ENCODE measurements at regions not wholly inside any gene's neighbourhood (a gene's known extent, or its start where the extent isn't known, plus 50 kb on each side); places are given as distances from the start of the nearest gene placed in this dataset.

DNA sequence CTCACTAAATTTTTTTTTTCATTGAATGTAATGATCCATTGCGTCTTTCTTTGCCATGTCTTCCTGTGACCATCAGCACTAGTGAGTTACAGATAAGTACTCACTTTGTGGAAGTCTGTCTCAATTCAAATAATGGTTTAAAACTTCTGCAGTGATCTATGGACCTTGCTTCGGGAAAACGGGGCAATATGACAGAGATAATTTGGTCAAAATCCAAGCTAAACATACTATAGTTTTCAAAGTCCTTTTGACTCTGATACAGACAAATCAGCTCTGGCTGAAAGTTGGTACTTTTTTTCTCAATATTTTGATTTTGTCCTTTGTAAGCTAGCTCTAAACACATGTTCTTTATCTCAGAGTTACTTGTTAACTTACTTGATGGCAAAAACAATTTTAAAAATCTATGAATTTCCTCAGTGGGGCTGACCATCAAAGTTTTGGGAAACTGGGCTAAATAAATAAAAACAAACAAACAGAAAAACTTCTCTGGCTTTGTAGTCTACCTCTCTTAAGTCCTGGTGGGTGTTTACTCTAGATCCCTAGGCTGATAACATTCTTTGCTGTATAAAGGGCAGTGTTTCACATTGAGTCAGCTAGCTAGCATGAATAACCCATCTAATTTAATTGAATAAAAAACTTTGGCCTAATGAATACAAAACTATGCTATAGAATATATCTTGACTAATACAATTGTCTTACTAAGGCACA is 327.6 kb downstream of the RDH14 start:
- H3K4me1 ChIP-seq (ENCODE audit: insufficient read depth), result no peaks in the 10 kb centered on the region
- no peak overlapping the region for H3K27ac ChIP-seq
- no peaks in the 10 kb centered on the region for H3K36me3 ChIP-seq
- no peak overlapping the region for H3K4me3 ChIP-seq
- no peaks in the 10 kb centered on the region for H3K27me3 ChIP-seq
- H3K9me3 ChIP-seq, result no peaks in the 10 kb centered on the region
- TF ChIP-seq EP300 (IDR thresholded peaks at IDR 0.05), result no peak
- TF ChIP-seq POLR2A (IDR thresholded peaks at IDR 0.05), result no peak
- TF ChIP-seq, protein P1, sequence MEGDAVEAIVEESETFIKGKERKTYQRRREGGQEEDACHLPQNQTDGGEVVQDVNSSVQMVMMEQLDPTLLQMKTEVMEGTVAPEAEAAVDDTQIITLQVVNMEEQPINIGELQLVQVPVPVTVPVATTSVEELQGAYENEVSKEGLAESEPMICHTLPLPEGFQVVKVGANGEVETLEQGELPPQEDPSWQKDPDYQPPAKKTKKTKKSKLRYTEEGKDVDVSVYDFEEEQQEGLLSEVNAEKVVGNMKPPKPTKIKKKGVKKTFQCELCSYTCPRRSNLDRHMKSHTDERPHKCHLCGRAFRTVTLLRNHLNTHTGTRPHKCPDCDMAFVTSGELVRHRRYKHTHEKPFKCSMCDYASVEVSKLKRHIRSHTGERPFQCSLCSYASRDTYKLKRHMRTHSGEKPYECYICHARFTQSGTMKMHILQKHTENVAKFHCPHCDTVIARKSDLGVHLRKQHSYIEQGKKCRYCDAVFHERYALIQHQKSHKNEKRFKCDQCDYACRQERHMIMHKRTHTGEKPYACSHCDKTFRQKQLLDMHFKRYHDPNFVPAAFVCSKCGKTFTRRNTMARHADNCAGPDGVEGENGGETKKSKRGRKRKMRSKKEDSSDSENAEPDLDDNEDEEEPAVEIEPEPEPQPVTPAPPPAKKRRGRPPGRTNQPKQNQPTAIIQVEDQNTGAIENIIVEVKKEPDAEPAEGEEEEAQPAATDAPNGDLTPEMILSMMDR (IDR thresholded peaks at IDR 0.05), result no peak
- WGBS, 3 donors, result 13 to 28% (median 17%) methylated on average over 3 of the region's 3 CpGs
- intact Hi-C loops (cut with DNase I), result no loop called here
- no peak for DNase-seq

DNA sequence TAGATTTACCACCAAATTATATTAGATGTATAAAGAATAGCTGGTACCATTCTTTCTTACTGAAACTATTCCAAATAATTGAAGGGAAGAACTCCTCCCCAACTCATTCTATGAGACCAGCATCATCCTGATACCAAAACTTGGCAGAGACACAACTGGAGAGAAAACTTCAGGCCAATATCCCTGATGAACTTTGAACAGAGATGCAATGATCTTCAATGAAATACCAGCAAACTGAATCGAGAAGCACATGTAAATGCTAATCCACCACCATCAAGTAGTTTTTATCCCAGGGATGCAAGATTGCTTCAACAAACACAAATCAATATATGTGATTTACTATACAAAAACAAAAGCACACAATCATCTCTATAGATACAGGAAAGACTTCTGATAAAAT is 329.8 kb downstream of the RDH14 start:
- Histone ChIP-seq H3K9me3 (no peaks in the 10 kb centered on the region), H3K27ac (no peak overlapping the region), H3K4me3 (no peak overlapping the region), H3K4me1 (ENCODE audit: insufficient read depth) (no peaks in the 10 kb centered on the region), H3K27me3 (no peaks in the 10 kb centered on the region), H3K36me3 (no peaks in the 10 kb centered on the region)
- intact Hi-C loops (cut with DNase I), result no loop called here
- 77 to 85% (median 83%) methylated on average over 1 of the region's 1 CpG for WGBS, 3 donors
- no peak for DNase-seq
- TF ChIP-seq POLR2A (IDR thresholded peaks at IDR 0.05), result no peak
- TF ChIP-seq EP300 (IDR thresholded peaks at IDR 0.05), result no peak
- TF ChIP-seq, protein P1 (IDR thresholded peaks at IDR 0.05), result no peak

DNA sequence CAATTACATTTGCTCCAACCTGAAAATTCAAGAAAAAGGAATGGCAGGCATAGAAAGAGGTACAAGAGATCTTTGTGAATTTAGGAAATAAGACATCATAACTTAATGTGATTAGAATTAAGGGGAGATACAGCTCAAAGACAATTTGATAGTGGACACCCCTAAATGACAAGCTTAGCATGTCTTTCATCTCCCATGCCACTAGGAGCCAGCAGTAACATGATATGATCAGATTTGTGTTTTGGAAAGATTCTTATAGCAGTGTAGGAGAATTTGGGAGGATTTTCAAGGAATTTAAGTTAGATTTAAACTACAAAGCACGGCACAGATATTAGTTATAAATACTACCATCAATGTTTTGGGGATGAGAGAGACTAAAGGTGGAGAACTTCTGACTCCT is 340.8 kb downstream of the RDH14 start:
- TF ChIP-seq, protein P1 (IDR thresholded peaks at IDR 0.05), result no peak
- no peak for TF ChIP-seq EP300 (IDR thresholded peaks at IDR 0.05)
- TF ChIP-seq POLR2A (IDR thresholded peaks at IDR 0.05), result no peak
- Histone ChIP-seq H3K27me3 (no peaks in the 10 kb centered on the region), H3K9me3 (no peaks in the 10 kb centered on the region), H3K4me3 (no peak overlapping the region), H3K4me1 (ENCODE audit: insufficient read depth) (no peaks in the 10 kb centered on the region), H3K27ac (no peak overlapping the region), H3K36me3 (no peaks in the 10 kb centered on the region)
- WGBS, 3 donors, result 0% methylated on average over 1 of the region's 1 CpG
- DNase-seq, result no peak
- intact Hi-C loops (cut with DNase I), result no loop called here

DNA sequence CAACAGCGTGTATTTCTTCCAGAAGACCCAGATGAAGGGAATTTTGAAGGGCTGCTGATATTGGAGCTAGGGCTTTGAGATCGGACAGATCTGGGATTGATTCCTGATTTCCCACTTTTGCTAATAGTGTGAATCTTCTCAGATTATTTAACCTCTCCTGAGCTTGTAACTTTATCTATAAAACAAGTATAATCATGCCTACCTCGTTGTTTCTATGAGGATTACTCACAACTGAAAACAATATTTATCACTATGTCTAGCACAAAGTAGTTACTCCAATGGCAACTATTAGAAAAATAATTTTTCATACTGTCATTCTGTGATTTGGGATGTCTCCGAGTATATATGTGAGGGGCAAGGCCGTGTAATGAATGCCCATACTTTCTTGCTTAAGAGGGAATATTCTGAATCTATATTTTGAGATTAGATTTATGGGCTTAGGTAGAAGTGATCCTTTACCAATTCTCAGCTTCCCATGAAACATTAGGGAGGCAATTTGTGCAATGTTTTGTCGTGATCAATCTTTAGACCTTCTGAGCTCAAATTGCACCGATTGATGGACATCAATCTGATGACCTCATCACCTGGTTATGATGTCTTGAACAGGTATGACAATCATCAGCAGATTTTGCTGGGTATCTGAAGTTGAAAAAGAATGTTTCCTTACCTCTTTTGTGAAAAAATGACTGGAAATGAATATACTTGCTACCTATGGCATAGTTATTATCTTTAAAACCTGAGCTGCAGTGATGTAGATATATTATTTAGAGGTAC is 339.9 kb downstream of the KCNS3 start:
- 80 to 82% (median 81%) methylated on average over 7 of the region's 7 CpGs for WGBS, 3 donors
- Histone ChIP-seq H3K4me1 (ENCODE audit: insufficient read depth) (no peaks in the 10 kb centered on the region), H3K27me3 (no peaks in the 10 kb centered on the region), H3K36me3 (no peaks in the 10 kb centered on the region), H3K27ac (no peak overlapping the region), H3K4me3 (no peak overlapping the region), H3K9me3 (no peaks in the 10 kb centered on the region)
- TF ChIP-seq, protein P1 (IDR thresholded peaks at IDR 0.05), result no peak
- TF ChIP-seq EP300 (IDR thresholded peaks at IDR 0.05), result no peak
- no peak for TF ChIP-seq POLR2A (IDR thresholded peaks at IDR 0.05)
- no peak for DNase-seq
- intact Hi-C loops (cut with DNase I), result no loop called here

All from ovary (tissue), 7 donors.